Stomach (tissue), 4 donors: ENCODE measurements at regions not wholly inside any gene's neighbourhood (a gene's known extent, or its start where the extent isn't known, plus 50 kb on each side); places are given as distances from the start of the nearest gene placed in this dataset.

Source experiments
- POLR2A ChIP-seq, 4 donors: fragments of 450-650 bp; IDR thresholded peaks; one replicate each; pipeline ENCODE4 v1.6.1; 2016; ENCODE audit warnings: antibody characterized with exemption in 4 of 4, control low read depth in 2 of 4, mild to moderate bottlenecking in 1 of 4, moderate library complexity in 1 of 4
- POLR2AphosphoS5 ChIP-seq, 3 donors: sonication (generic); formaldehyde crosslinking; IDR thresholded peaks; one replicate each; pipeline ENCODE4 v1.6.1; 2016; ENCODE audit warnings: antibody characterized with exemption in 3 of 3
- TF ChIP-seq, protein P1 (sequence below), 7 experiments: fragments of 450-650 bp in 4 of 7; fragments of 200-600 bp in 3 of 7; sonication (generic) in 3 of 7; IDR thresholded peaks; one replicate each; pipeline ENCODE4 v1.5.1; 2016 to 2019; ENCODE audit warnings: antibody characterized with exemption in 7 of 7, control low read depth in 2 of 7, mild to moderate bottlenecking in 1 of 7

DNA sequence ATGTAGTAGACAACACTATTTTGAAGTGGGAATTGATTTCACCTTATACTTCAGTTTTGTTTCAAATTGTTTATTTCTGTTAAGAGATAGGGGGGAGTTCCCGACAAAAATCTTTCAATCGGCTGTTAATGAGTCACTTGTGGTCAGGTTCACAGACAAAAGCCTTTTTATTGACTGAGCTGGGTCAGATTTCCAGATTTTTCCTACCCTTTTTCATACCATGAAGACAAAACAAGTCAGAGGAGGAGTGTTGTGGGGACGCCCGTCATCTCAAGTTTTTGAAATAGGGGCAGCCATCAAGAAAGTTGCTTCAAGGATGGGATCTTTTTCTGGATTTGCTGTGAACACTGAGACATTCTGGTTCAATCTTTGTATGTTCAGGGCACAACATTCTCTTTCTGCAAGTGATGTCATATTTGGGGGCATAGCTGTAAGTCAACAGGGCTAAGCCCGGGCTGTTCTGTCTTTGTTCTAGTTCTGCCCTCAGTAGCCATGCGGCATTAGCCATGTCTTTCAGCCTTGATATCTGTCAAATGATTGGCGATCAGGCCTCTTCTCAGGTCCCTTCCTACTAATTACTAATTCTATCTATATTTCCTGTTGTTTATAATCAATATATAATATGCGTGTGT lies 496.0 kb upstream of the MARCKS start:
- TF ChIP-seq, protein P1, sequence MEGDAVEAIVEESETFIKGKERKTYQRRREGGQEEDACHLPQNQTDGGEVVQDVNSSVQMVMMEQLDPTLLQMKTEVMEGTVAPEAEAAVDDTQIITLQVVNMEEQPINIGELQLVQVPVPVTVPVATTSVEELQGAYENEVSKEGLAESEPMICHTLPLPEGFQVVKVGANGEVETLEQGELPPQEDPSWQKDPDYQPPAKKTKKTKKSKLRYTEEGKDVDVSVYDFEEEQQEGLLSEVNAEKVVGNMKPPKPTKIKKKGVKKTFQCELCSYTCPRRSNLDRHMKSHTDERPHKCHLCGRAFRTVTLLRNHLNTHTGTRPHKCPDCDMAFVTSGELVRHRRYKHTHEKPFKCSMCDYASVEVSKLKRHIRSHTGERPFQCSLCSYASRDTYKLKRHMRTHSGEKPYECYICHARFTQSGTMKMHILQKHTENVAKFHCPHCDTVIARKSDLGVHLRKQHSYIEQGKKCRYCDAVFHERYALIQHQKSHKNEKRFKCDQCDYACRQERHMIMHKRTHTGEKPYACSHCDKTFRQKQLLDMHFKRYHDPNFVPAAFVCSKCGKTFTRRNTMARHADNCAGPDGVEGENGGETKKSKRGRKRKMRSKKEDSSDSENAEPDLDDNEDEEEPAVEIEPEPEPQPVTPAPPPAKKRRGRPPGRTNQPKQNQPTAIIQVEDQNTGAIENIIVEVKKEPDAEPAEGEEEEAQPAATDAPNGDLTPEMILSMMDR (IDR thresholded peaks at IDR 0.05), result no peak
- no peak for TF ChIP-seq POLR2AphosphoS5 (IDR thresholded peaks at IDR 0.05)
- TF ChIP-seq POLR2A (IDR thresholded peaks at IDR 0.05), result no peak
